ENCODE measurements at regions not wholly inside any gene's neighbourhood (a gene's known extent, or its start where the extent isn't known, plus 50 kb on each side); places are given as distances from the start of the nearest gene placed in this dataset.
A peak's percentile ranks its signal among the peaks of the same experiment; 100 is the strongest.

- Histone ChIP-seq H3K9me3 (ENCODE audit: control insufficient read depth, insufficient read depth, low read length) (no peaks in the 10 kb centered on the region), H3K4me3 (ENCODE audit: low read length) (no peak overlapping the region), H3K27me3 (ENCODE audit: control insufficient read depth, insufficient read depth, low read length) (no peaks in the 10 kb centered on the region), H3K27ac (ENCODE audit: low read length) (no peak overlapping the region), H3K36me3 (ENCODE audit: control insufficient read depth, insufficient read depth, low read length) (no peaks in the 10 kb centered on the region), H3K4me1 (ENCODE audit: control insufficient read depth, insufficient read depth, low read length) (peaks cover 12% of the 10 kb centered on the region)
- Mint-ChIP-seq H3K27me3 (ENCODE audit: low read depth in 2 of 2) (peaks cover 8 to 17% of the 10 kb centered on the region in 2 donors), H3K9me3 (no peaks in the 10 kb centered on the region), H3K4me1 (peaks cover 5 to 11% of the 10 kb centered on the region in 2 donors), H3K27ac (no peak overlapping the region), H3K4me3 (no peak overlapping the region), H3K36me3 (no peaks in the 10 kb centered on the region)
- peak in 2 of 3 donors; percentile 30 to 40 for ATAC-seq
- DNase-seq: peak in 1 of 2 donors; percentile 64
- 7% methylated on average over 15 of the region's 16 CpGs for WGBS (ENCODE audit: insufficient coverage)
- peak; percentile 51 for TF ChIP-seq CTCF (IDR thresholded peaks at IDR 0.05)
- intact Hi-C loops (cut with micrococcal nuclease): loop anchor here (2.0 to 10.0 kb wide), 5 partner anchors 244 to 900 kb away; partner anchors contain the start of gene SLC2A11
These were observed 67.0 kb downstream of the IGLL5 start for GRCh38 chr22:22954656-22955055.

GRCh38 chr22:22955276-22955798, 67.7 kb downstream of the IGLL5 start:
- Mint-ChIP-seq H3K27me3 (ENCODE audit: low read depth in 2 of 2) (peaks cover 8 to 17% of the 10 kb centered on the region in 2 donors), H3K4me1 (peaks cover 5 to 11% of the 10 kb centered on the region in 2 donors), H3K9me3 (no peaks in the 10 kb centered on the region), H3K36me3 (no peaks in the 10 kb centered on the region), H3K4me3 (no peak overlapping the region), H3K27ac (no peak overlapping the region)
- H3K4me1 ChIP-seq (ENCODE audit: control insufficient read depth, insufficient read depth, low read length): peaks cover 12% of the 10 kb centered on the region
- no peaks in the 10 kb centered on the region for H3K9me3 ChIP-seq (ENCODE audit: control insufficient read depth, insufficient read depth, low read length)
- TF ChIP-seq CTCF (IDR thresholded peaks at IDR 0.05): no peak
- no peak overlapping the region for H3K27ac ChIP-seq (ENCODE audit: low read length)
- no peak for ATAC-seq
- H3K27me3 ChIP-seq (ENCODE audit: control insufficient read depth, insufficient read depth, low read length): no peaks in the 10 kb centered on the region
- H3K36me3 ChIP-seq (ENCODE audit: control insufficient read depth, insufficient read depth, low read length): no peaks in the 10 kb centered on the region
- H3K4me3 ChIP-seq (ENCODE audit: low read length): no peak overlapping the region
- DNase-seq: no peak
- 65% methylated on average over 4 of the region's 5 CpGs for WGBS (ENCODE audit: insufficient coverage)
- intact Hi-C loops (cut with micrococcal nuclease): loop anchor here (2.0 to 10.0 kb wide), 5 partner anchors 245 to 899 kb away; partner anchors contain the start of gene SLC2A11

- TF ChIP-seq CTCF (IDR thresholded peaks at IDR 0.05): peak; percentile 83
- Histone ChIP-seq H3K36me3 (ENCODE audit: control insufficient read depth, insufficient read depth, low read length) (no peaks in the 10 kb centered on the region), H3K4me3 (ENCODE audit: low read length) (no peak overlapping the region), H3K27me3 (ENCODE audit: control insufficient read depth, insufficient read depth, low read length) (no peaks in the 10 kb centered on the region), H3K27ac (ENCODE audit: low read length) (no peak overlapping the region), H3K9me3 (ENCODE audit: control insufficient read depth, insufficient read depth, low read length) (no peaks in the 10 kb centered on the region), H3K4me1 (ENCODE audit: control insufficient read depth, insufficient read depth, low read length) (peaks cover 12% of the 10 kb centered on the region)
- H3K36me3 Mint-ChIP-seq: peaks cover 1% of the 10 kb centered on the region
- peaks cover 8 to 23% of the 10 kb centered on the region in 2 donors for H3K27me3 Mint-ChIP-seq (ENCODE audit: low read depth in 2 of 2)
- peaks cover 5 to 11% of the 10 kb centered on the region in 2 donors for H3K4me1 Mint-ChIP-seq
- DNase-seq: peak; percentile 60 to 89
- intact Hi-C loops (cut with micrococcal nuclease): loop anchor here (1.0 to 10.0 kb wide), 8 partner anchors 211 to 899 kb away; partner anchors contain the start of gene SLC2A11
- no peaks in the 10 kb centered on the region for H3K9me3 Mint-ChIP-seq
- peak; percentile 76 to 89 (median 88) for ATAC-seq
- no peak overlapping the region for H3K4me3 Mint-ChIP-seq
- H3K27ac Mint-ChIP-seq: no peak overlapping the region
- 27% methylated on average over 8 of the region's 8 CpGs for WGBS (ENCODE audit: insufficient coverage)
These were observed 68.4 kb downstream of the IGLL5 start for GRCh38 chr22:22955866-22956535.

All from natural killer cell (primary cell).